H9 (cell line): ENCODE measurements at regions not wholly inside any gene's neighbourhood (a gene's known extent, or its start where the extent isn't known, plus 50 kb on each side); places are given as distances from the start of the nearest gene placed in this dataset.

Experiments
- DNase-seq: peaks from one replicate; pipeline ENCODE4 v3.0.0-alpha.2; 2017
- H2AFZ ChIP-seq: one replicate; pipeline ENCODE4 v1.6.1; 2013; ENCODE audit warnings: mild to moderate bottlenecking, low read length, control low read depth, moderate library complexity
- H2AK5ac ChIP-seq: 2 replicates; pipeline ENCODE4 v1.6.1; 2013; ENCODE audit warnings: low read length, control low read depth, mixed read lengths; ENCODE audit not compliant: insufficient read length
- H2BK120ac ChIP-seq: one replicate; pipeline ENCODE4 v1.6.1; 2013; ENCODE audit warnings: low read depth, mild to moderate bottlenecking, low read length, control low read depth, inconsistent platforms; ENCODE audit not compliant: poor library complexity, severe bottlenecking
- H2BK12ac ChIP-seq: 2 replicates; pipeline ENCODE4 v1.6.1; 2013; ENCODE audit warnings: low read length, control low read depth, mixed read lengths, low read depth; ENCODE audit not compliant: insufficient read length
- H2BK15ac ChIP-seq: 2 replicates; pipeline ENCODE4 v1.6.1; 2013; ENCODE audit warnings: low read depth, low read length, control low read depth
- H2BK20ac ChIP-seq: one replicate; pipeline ENCODE4 v1.6.1; 2013; ENCODE audit warnings: low read depth, mild to moderate bottlenecking, low read length, control low read depth, inconsistent platforms; ENCODE audit not compliant: poor library complexity, severe bottlenecking
- H2BK5ac ChIP-seq: 2 replicates; pipeline ENCODE4 v1.6.1; 2013; ENCODE audit warnings: low read length, control low read depth, mixed read lengths; ENCODE audit not compliant: insufficient read length
- H3K14ac ChIP-seq: 2 replicates; pipeline ENCODE4 v1.6.1; 2013; ENCODE audit warnings: low read length, control low read depth; ENCODE audit not compliant: insufficient read depth
- H3K18ac ChIP-seq: 2 replicates; pipeline ENCODE4 v1.6.1; 2013; ENCODE audit warnings: low read depth, mild to moderate bottlenecking, mixed read lengths, low read length, control low read depth; ENCODE audit not compliant: insufficient read length
- H3K23ac ChIP-seq: 2 replicates; pipeline ENCODE4 v1.6.1; 2013; ENCODE audit warnings: low read length, control low read depth, mixed read lengths, low read depth; ENCODE audit not compliant: insufficient read length
- H3K23me2 ChIP-seq: 2 replicates; pipeline ENCODE4 v1.6.1; 2013; ENCODE audit warnings: low read depth, mild to moderate bottlenecking, mixed read lengths, low read length, control low read depth; ENCODE audit not compliant: insufficient read length, poor library complexity, severe bottlenecking
- H3K27ac ChIP-seq: 2 replicates; pipeline ENCODE4 v1.5.1; 2013; ENCODE audit warnings: low read length, control low read depth, mixed read lengths, low read depth; ENCODE audit not compliant: insufficient read length
- H3K27me3 ChIP-seq: 2 replicates; pipeline ENCODE4 v1.6.1; 2013; ENCODE audit warnings: low read length, control low read depth, inconsistent platforms; ENCODE audit not compliant: insufficient read depth
- H3K4ac ChIP-seq: 2 replicates; pipeline ENCODE4 v1.6.1; 2013; ENCODE audit warnings: low read depth, mild to moderate bottlenecking, control low read depth, inconsistent platforms, low read length, moderate library complexity
- H3K4me1 ChIP-seq: 2 replicates; pipeline ENCODE4 v1.6.1; 2013; ENCODE audit warnings: low read length, control low read depth, inconsistent platforms; ENCODE audit not compliant: insufficient read depth
- H3K4me2 ChIP-seq: 2 replicates; pipeline ENCODE4 v1.6.1; 2013; ENCODE audit warnings: low read length, control low read depth, mixed read lengths; ENCODE audit not compliant: insufficient read length, insufficient read depth
- H3K56ac ChIP-seq: 2 replicates; pipeline ENCODE4 v1.6.1; 2013; ENCODE audit warnings: low read depth, mild to moderate bottlenecking, mixed read lengths, low read length, control low read depth; ENCODE audit not compliant: insufficient read length
- H3K79me1 ChIP-seq: 2 replicates; pipeline ENCODE4 v1.6.1; 2013; ENCODE audit warnings: low read depth, mild to moderate bottlenecking, moderate library complexity, low read length, control low read depth, inconsistent platforms; ENCODE audit not compliant: insufficient read depth, poor library complexity, severe bottlenecking
- H3K79me2 ChIP-seq: 2 replicates; pipeline ENCODE4 v1.6.1; 2013; ENCODE audit warnings: low read length, control low read depth, inconsistent platforms; ENCODE audit not compliant: insufficient read depth
- H3K9ac ChIP-seq: 2 replicates; pipeline ENCODE4 v1.6.1; 2013; ENCODE audit warnings: low read length, control low read depth, mixed read lengths; ENCODE audit not compliant: insufficient read length; ENCODE audit errors: extremely low read depth
- H3K9me3 ChIP-seq: one replicate; pipeline ENCODE4 v1.6.1; 2013; ENCODE audit warnings: low read depth, low read length, inconsistent platforms; ENCODE audit not compliant: control insufficient read depth
- H3T11ph ChIP-seq: one replicate; pipeline ENCODE4 v1.6.1; 2013; ENCODE audit warnings: mild to moderate bottlenecking, low read length, control low read depth, inconsistent platforms
- H4K20me1 ChIP-seq: one replicate; pipeline ENCODE4 v1.6.1; 2013; ENCODE audit not compliant: control insufficient read depth, insufficient read length, insufficient read depth
- H4K5ac ChIP-seq: 2 replicates; pipeline ENCODE4 v1.6.1; 2013; ENCODE audit warnings: low read depth, mild to moderate bottlenecking, mixed read lengths, low read length, control low read depth; ENCODE audit not compliant: insufficient read length
- H4K8ac ChIP-seq: replicated peaks from 2 replicates; pipeline ENCODE4 v1.6.1; 2013; ENCODE audit warnings: low read length, control low read depth, mixed read lengths, low read depth; ENCODE audit not compliant: insufficient read length
- H4K91ac ChIP-seq: 2 replicates; pipeline ENCODE4 v1.6.1; 2013; ENCODE audit warnings: low read depth, mild to moderate bottlenecking, moderate library complexity, mixed read lengths, low read length, control low read depth; ENCODE audit not compliant: insufficient read length
- H3K27ac Mint-ChIP-seq, 3 experiments: 2 replicates in 2 of 3; 3 replicates in 1 of 3; pipeline ENCODE4 v1.8.0; 2020 to 2021; ENCODE audit warnings: mixed read lengths in 3 of 3, mild to moderate bottlenecking in 1 of 3, moderate library complexity in 1 of 3
- H3K27me3 Mint-ChIP-seq: 2 replicates; pipeline ENCODE4 v1.8.0; 2021; ENCODE audit warnings: low read depth, mild to moderate bottlenecking, moderate library complexity, mixed read lengths
- H3K36me3 Mint-ChIP-seq, 3 experiments: 2 replicates in 2 of 3; 3 replicates in 1 of 3; pipeline ENCODE4 v1.8.0; 2020 to 2021; ENCODE audit warnings: low read depth in 3 of 3, mixed read lengths in 3 of 3; ENCODE audit not compliant: insufficient read depth in 1 of 3
- H3K4me1 Mint-ChIP-seq, 2 experiments: 2 replicates each; pipeline ENCODE4 v1.8.0; 2020; ENCODE audit warnings: mixed read lengths in 2 of 2
- H3K4me3 Mint-ChIP-seq, 2 experiments: 2 replicates in 1 of 2; 3 replicates in 1 of 2; pipeline ENCODE4 v1.8.0; 2020 to 2021; ENCODE audit warnings: mild to moderate bottlenecking in 2 of 2, mixed read lengths in 2 of 2, moderate library complexity in 1 of 2
- H3K9me3 Mint-ChIP-seq, 2 experiments: 2 replicates in 1 of 2; 3 replicates in 1 of 2; pipeline ENCODE4 v1.8.0; 2020; ENCODE audit warnings: mild to moderate bottlenecking in 2 of 2, mixed read lengths in 2 of 2, moderate library complexity in 1 of 2
- CTCF ChIP-seq: fragments of 200-600 bp; sonication (generic); conservative IDR thresholded peaks from 3 replicates; pipeline ENCODE4 v1.8.0; 2021; ENCODE audit warnings: antibody characterized with exemption, mild to moderate bottlenecking
- WGBS: extraction: QIAGEN DNeasy Blood & Tissue Kit; methylation state at CpG from one replicate; pipeline ENCODE4 v1.1.7; 2013; ENCODE audit warnings: missing lambda C conversion rate, low lambda C conversion rate, mixed read lengths; ENCODE audit not compliant: insufficient read length; ENCODE audit errors: extremely low coverage; 5-methylcytosine and 5-hydroxymethylcytosine counted together

GRCh38 chr18:45208164-45208563 lies 407.1 kb upstream of the SLC14A2 start:
- H3K79me2 ChIP-seq, result no peaks in the 10 kb centered on the region
- H3K27me3 ChIP-seq, result no peaks in the 10 kb centered on the region
- H4K5ac ChIP-seq, result no peak overlapping the region
- Mint-ChIP-seq H3K36me3 (no peaks in the 10 kb centered on the region), H3K4me1 (peaks cover 0 to 2% of the 10 kb centered on the region in 2 experiments; a peak in 1 of 4 replicates), H3K9me3 (peaks cover 4% of the 10 kb centered on the region in 2 experiments; a peak in 3 of 5 replicates), H3K27ac (no peak overlapping the region), H3K4me3 (no peak overlapping the region), H3K27me3 (no peaks in the 10 kb centered on the region)
- no peaks in the 10 kb centered on the region for H3K23me2 ChIP-seq
- no peak overlapping the region for H3K27ac ChIP-seq
- H3K4me2 ChIP-seq, result no peak overlapping the region
- no peak overlapping the region for H2BK20ac ChIP-seq
- no peak overlapping the region for H2BK120ac ChIP-seq
- H2BK15ac ChIP-seq, result no peak overlapping the region
- H3K18ac ChIP-seq, result no peak overlapping the region
- no peak overlapping the region for H4K8ac ChIP-seq
- no peak overlapping the region for H3K56ac ChIP-seq
- no peak for DNase-seq
- no peak overlapping the region for H3T11ph ChIP-seq
- H3K4me1 ChIP-seq, result no peaks in the 10 kb centered on the region
- no peak overlapping the region for H4K91ac ChIP-seq
- H3K9me3 ChIP-seq, result no peaks in the 10 kb centered on the region
- no peak overlapping the region for H2AFZ ChIP-seq
- H3K23ac ChIP-seq, result no peak overlapping the region
- no peak for TF ChIP-seq CTCF
- H3K4ac ChIP-seq, result no peak overlapping the region
- H3K14ac ChIP-seq, result no peak overlapping the region
- WGBS, result no CpG with 5 or more reads among the region's 7 CpGs
- H4K20me1 ChIP-seq, result no peaks in the 10 kb centered on the region
- H2BK12ac ChIP-seq, result no peak overlapping the region
- no peak overlapping the region for H3K9ac ChIP-seq
- H2AK5ac ChIP-seq, result no peak overlapping the region
- H3K79me1 ChIP-seq, result no peaks in the 10 kb centered on the region
- no peak overlapping the region for H2BK5ac ChIP-seq
